GM18505 (cell line): ENCODE measurements at regions not wholly inside any gene's neighbourhood (a gene's known extent, or its start where the extent isn't known, plus 50 kb on each side); places are given as distances from the start of the nearest gene placed in this dataset.

ENCODE experiments used
- ATAC-seq: cut with Tn5 transposase; IDR thresholded peaks from one replicate; pipeline ENCODE4 v1.9.1; 2021; ENCODE audit not compliant: unreplicated experiment
- POLR2A ChIP-seq: IDR thresholded peaks from 4 replicates; pipeline ENCODE4 v1.6.1; 2011; ENCODE audit warnings: borderline replicate concordance; ENCODE audit not compliant: insufficient read depth, insufficient read length; ENCODE audit errors: extremely low read depth

GRCh38 chr10:90526721-90527120 lies 331.1 kb downstream of the HTR7 start:
- no peak for TF ChIP-seq POLR2A
- no peak for ATAC-seq

- ATAC-seq = no peak
- no peak for TF ChIP-seq POLR2A
Observed at GRCh38 chr10:90530521-90530920, 327.3 kb downstream of the HTR7 start.

- TF ChIP-seq POLR2A = no peak
Observed at GRCh38 chr10:90557385-90557784, 300.5 kb downstream of the HTR7 start.

GRCh38 chr10:90560331-90560730 lies 297.5 kb downstream of the HTR7 start:
- no peak for TF ChIP-seq POLR2A
- ATAC-seq = no peak

More at GRCh38 chr10:90557385-90557784, 300.5 kb downstream of the HTR7 start:
- no peak for ATAC-seq

GRCh38 chr10:90561666-90562065 lies 296.2 kb downstream of the HTR7 start:
- ATAC-seq = no peak

GRCh38 chr10:90571481-90572258 lies 286.2 kb downstream of the HTR7 start:
- no peak for TF ChIP-seq POLR2A
- ATAC-seq = no peak

More at GRCh38 chr10:90561666-90562065, 296.2 kb downstream of the HTR7 start:
- no peak for TF ChIP-seq POLR2A

GRCh38 chr10:90575125-90575524 lies 282.7 kb downstream of the HTR7 start:
- no peak for ATAC-seq
- TF ChIP-seq POLR2A = no peak

GRCh38 chr10:90577569-90577968 lies 280.3 kb downstream of the HTR7 start:
- ATAC-seq = no peak
- TF ChIP-seq POLR2A = no peak

- TF ChIP-seq POLR2A = no peak
- no peak for ATAC-seq
Observed at GRCh38 chr10:90579602-90580242, 278.1 kb downstream of the HTR7 start.

- TF ChIP-seq POLR2A = no peak
Observed at GRCh38 chr10:90583416-90583815, 274.4 kb downstream of the HTR7 start.

GRCh38 chr10:90587081-90587491 lies 270.8 kb downstream of the HTR7 start:
- no peak for TF ChIP-seq POLR2A
- no peak for ATAC-seq

More at GRCh38 chr10:90583416-90583815, 274.4 kb downstream of the HTR7 start:
- ATAC-seq = no peak

GRCh38 chr10:90587561-90587960 lies 270.3 kb downstream of the HTR7 start:
- TF ChIP-seq POLR2A = no peak
- ATAC-seq = no peak

GRCh38 chr10:90588222-90588621 lies 269.6 kb downstream of the HTR7 start:
- ATAC-seq = no peak
- no peak for TF ChIP-seq POLR2A

- ATAC-seq = no peak
- TF ChIP-seq POLR2A = no peak
Observed at GRCh38 chr10:90589825-90590224, 268.0 kb downstream of the HTR7 start.
